M059J (cell line): ENCODE measurements at regions not wholly inside any gene's neighbourhood (a gene's known extent, or its start where the extent isn't known, plus 50 kb on each side); places are given as distances from the start of the nearest gene placed in this dataset.
"Not testable (repeated sequence)": the region's sequence is repeated elsewhere in the genome, so short reads cannot be mapped to it uniquely, and the experiment has no call there.

ENCODE experiments used
- DNase-seq: peaks from one replicate; pipeline ENCODE4 v3.0.0-alpha.2; 2012; ENCODE audit warnings: low read depth

- DNase-seq, result no peak
Measured at GRCh38 chr7:4523873-4524272, 158.2 kb upstream of the FOXK1 start.

GRCh38 chr7:4525884-4526283 lies 156.2 kb upstream of the FOXK1 start:
- peak; percentile 2 for DNase-seq

- peak; percentile 28 for DNase-seq
Measured at GRCh38 chr7:4527988-4528636, 154.0 kb upstream of the FOXK1 start.

GRCh38 chr7:4531236-4531635 lies 150.9 kb upstream of the FOXK1 start:
- no peak for DNase-seq

- DNase-seq, result not testable (repeated sequence)
Measured at GRCh38 chr7:4533339-4533738, 148.8 kb upstream of the FOXK1 start.

GRCh38 chr7:4549681-4550080 lies 132.4 kb upstream of the FOXK1 start:
- DNase-seq, result no peak

- DNase-seq, result no peak
Measured at GRCh38 chr7:4550117-4550516, 132.0 kb upstream of the FOXK1 start.

GRCh38 chr7:4552985-4553384 lies 129.1 kb upstream of the FOXK1 start:
- DNase-seq, result no peak

- DNase-seq, result peak; percentile 15
Measured at GRCh38 chr7:4556868-4557793, 125.0 kb upstream of the FOXK1 start.

GRCh38 chr7:4561795-4562194 lies 120.3 kb upstream of the FOXK1 start:
- DNase-seq, result no peak

GRCh38 chr7:4566714-4567113 lies 115.4 kb upstream of the FOXK1 start:
- no peak for DNase-seq

- no peak for DNase-seq
Measured at GRCh38 chr7:4574851-4575250, 107.2 kb upstream of the FOXK1 start.

- DNase-seq, result no peak
Measured at GRCh38 chr7:4575254-4575653, 106.8 kb upstream of the FOXK1 start.

GRCh38 chr7:4602905-4603842 lies 78.9 kb upstream of the FOXK1 start:
- no peak for DNase-seq

GRCh38 chr7:4603843-4604231 lies 78.3 kb upstream of the FOXK1 start:
- DNase-seq, result no peak

GRCh38 chr7:4604456-4604940 lies 77.6 kb upstream of the FOXK1 start:
- no peak for DNase-seq

GRCh38 chr7:4606797-4607196 lies 75.3 kb upstream of the FOXK1 start:
- no peak for DNase-seq

GRCh38 chr7:4607311-4607729 lies 74.8 kb upstream of the FOXK1 start:
- no peak for DNase-seq

GRCh38 chr7:4609576-4609975 lies 72.5 kb upstream of the FOXK1 start:
- not testable (repeated sequence) for DNase-seq

- DNase-seq, result peak; percentile 71
Measured at GRCh38 chr7:4610768-4611467, 71.2 kb upstream of the FOXK1 start.

- no peak for DNase-seq
Measured at GRCh38 chr7:4612237-4612636, 69.9 kb upstream of the FOXK1 start.
